ENCODE measurements at regions not wholly inside any gene's neighbourhood (a gene's known extent, or its start where the extent isn't known, plus 50 kb on each side); places are given as distances from the start of the nearest gene placed in this dataset.

DNA sequence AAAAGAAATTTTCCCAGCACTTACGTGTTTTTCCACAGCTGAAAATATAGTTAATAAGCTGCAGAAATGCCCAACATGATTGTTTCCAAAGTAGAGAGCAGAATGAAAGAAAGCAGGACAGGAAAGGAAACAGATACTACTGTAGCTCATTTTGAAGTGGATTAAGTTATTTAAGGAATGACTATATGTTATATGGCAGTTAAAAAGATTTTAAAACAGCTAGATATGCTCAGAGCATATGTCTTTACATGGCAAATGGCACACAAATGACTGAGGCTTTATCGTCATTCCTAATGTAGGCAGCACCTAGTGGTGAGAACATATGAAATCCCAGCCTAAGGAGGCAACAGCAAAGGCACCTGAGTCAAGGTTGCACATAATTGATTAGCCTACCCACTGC lies 106.6 kb upstream of the SEMA6D start:
- DNase-seq: no peak

DNA sequence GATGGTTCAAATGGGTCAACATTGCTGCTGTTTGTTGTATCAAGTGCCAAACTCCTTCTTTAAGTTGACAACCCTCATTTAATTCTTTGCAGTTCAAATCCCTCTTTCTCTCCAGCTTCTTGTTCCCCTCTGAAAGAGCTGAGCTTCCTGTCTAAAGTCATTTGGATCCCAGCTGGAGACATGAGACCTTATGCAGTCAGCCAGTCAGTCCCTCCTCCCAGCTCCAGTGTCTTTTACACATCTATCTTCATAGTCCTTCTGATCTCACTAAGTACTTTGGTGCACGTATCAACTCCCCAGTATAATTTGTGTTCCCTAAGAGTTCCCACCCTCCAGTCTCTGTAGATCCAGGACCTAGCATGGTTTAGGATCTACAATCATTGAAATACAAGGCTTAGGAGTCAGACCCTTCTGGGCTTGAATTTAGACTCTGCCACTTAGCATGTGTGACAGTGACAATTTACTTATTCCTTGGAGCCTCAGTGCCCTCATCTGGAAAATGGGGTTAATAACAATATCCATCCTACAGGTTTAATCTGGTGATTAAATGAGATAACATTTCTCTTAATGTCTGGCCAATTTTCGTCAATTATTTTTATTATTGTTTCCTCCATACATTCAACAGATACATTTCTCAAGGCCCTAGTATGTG lies 102.8 kb upstream of the SEMA6D start:
- DNase-seq: no peak

DNA sequence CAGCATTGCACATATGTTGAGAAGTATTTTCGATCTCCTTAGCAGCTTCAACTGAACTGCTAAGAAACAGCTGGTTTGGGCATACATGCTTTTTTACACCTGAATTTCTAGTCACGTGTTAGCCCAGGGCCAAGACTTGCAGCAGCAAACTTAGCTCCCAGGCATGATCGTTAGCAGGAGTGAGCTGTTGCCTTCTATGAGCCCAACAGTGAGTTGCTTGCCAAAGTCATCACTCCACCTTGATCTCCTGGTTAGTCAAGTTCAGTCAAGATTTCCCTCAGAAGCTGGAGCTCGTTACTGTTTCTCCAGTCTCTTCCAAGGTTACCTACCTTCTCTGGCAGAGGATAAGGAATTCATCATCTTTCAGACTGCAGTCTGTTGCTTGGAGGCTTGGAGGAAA lies 100.4 kb upstream of the SEMA6D start:
- no peak for DNase-seq

DNA sequence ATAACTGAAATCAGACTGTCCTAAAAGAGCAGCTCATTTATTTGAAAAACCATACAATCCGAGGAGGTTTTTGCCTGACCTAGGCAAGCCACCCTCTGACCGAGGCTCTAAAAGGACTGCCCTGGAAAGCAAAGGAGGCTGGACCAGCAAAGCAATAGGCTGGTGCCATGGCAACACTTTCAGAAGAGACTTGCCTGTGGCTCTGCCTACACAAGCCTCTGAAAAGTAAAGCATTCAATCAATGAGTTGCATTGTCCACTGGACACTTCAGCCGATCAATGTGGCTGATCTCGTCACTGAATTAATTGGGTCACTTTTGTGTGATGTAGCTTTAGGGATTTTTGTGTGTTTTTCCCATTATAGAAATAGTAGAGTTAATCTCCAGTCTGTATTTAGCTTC lies 99.1 kb upstream of the SEMA6D start:
- no peak for DNase-seq

DNA sequence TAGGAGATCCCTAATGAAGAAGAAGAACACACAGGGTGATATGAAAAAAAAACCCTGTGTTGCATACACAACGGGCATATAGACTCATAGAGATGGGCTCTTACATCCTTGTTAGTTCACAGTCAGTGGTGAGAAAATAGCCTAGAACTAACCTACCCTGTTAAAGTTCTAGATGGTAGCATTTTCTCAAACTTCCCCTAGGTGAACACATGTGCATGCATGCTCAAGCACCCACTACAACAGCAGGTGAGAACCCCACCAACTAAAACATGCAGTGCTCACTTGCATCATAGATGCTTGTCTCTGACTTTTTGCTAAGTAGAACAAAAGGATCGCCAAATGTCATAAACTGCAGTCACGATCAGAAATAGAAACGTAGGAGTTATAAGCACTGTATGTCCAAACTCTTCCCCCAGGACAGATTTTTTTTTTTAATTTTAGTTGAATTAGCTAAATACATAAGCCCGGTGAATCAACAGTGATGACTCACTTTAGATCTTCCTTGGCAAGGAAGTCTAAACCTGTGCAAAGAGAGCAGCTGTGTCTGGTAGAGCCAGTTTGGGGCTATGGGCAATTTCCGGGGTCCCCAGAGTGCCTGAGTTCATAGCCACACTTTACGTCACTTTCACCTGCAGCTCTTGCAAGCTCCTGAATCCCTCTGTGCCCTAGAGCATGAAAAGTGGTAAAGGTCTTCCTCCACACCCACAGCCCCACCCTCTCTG lies 96.2 kb upstream of the SEMA6D start:
- peak; percentile 28 to 48 for DNase-seq

DNA sequence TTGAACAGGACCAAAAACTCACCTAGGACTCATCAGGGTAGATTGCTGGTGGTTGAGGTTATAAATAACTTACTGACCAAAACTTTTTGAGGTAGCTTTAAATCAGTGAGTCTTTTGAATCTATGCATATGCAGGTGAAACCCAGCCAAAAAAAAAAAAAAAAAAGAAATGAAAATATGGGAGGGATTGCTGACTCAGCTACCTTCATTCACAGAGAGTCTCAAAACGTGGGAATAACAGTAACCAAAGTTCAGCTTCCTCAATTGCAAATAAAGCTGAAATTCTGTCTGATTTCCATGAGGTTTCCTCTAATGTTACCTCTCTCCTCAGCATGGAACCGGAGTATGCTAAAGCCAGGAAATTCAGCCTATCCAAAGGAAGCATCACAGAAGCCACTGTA lies 95.2 kb upstream of the SEMA6D start:
- no peak for DNase-seq

DNA sequence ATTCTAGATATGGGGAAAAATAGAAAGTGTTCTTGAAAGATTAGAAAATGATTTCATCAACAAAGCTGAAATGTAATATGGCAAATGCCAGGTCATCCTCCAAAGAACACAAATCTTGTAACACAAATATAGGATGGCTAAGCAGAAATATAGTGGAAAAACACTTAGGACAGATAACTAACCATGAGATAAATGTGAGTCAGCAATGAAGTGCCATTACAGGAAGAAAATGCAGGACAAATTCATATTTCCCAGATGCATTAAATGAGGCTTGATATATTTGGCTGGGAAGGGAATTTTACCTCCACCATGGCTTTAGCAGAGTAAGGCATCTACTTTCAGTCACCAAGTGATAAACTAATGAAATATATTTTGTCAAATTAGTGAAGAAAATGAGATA lies 92.8 kb upstream of the SEMA6D start:
- DNase-seq: no peak

DNA sequence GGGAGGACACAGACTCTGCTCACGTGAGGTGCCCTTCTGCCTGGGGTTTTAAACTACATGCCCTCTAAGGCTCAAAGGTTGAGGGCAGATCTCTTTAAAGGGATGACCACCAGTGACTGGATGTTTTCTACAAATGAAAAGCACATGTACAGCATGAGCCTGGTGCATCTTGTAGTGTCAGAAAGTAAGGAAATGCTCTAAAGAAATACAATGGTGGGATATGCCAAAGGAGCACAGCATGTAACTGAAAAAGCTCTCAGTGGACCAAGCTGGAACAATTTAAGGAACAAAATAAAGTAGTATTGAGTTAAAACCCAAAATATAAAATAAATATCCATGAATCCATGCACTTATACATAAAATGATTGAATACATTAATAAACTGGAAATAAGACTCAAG lies 78.3 kb upstream of the SEMA6D start:
- DNase-seq: no peak

DNA sequence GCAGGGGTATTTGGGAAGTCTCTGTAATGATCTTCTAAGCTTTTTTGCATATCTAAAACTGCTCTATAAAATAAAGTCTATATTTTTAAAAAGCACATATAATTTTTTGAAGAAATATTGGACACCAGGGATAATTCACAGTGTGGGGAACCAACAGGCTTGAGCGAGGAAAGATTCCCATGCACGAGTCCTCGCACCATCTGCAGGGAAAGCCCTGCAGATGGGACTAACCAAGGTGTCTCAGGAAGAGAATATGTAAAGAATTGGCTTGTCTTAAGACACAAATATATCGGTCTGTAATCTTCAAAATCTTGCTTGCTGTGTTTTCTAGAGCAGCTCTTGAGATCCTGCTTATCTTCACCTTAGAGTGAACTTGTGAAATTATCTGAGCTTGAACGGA lies 77.2 kb upstream of the SEMA6D start:
- DNase-seq: no peak

DNA sequence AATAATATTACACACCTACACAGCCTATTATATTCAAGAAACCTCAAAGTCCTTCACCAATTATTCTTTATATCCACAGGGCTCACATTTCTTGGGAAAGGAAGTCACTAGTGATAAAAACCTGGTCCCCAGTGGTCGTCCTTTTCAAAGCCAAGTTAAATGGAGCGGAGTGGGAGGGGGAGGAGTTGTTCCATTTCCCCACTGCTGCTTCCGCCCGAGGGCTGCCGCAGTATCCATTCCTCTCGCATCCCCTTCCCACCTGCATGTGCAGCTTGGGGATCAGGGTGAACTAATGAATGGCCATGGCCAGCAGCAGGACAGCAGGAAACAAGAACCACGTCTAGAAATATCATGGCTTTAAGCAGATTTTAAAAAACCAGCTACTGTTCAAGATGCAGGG lies 76.4 kb upstream of the SEMA6D start:
- no peak for DNase-seq

DNA sequence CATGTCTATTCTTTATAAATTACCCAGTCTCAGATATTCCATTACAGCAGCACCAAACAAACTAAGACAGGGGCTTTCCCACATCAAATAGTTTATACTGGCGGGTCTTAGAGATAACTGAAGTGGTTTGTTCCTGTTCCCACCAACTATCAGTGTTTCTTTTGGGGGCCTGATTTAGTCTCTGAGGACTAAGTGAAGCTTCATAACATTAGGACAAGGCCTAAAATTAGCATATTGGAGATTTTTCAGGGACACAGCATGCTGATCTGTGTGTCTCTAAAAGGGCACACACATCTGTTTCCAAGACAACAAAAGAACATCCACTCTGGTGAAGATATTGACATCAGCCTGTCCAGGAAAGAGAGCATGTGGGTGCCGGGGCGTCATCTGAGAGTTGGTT lies 72.6 kb upstream of the SEMA6D start:
- no peak for DNase-seq

DNA sequence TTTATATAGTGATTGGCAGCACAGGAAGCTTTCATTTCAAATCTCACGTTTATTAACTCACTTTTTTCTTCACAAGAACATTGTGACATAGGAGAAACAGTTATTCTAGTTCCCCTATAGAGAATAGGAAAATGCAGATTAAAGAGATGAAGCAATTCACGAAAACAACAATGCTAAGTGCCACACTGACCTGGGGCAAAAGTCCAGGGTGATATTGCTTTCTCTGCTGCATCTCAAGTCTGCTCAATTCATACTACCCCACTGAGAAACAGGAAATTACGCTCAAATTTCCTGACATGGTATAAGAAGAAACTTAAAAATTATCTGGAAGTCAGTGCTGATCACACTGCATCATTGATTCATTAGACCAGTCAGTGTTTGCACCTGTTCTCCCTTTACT lies 66.7 kb upstream of the SEMA6D start:
- DNase-seq: no peak

DNA sequence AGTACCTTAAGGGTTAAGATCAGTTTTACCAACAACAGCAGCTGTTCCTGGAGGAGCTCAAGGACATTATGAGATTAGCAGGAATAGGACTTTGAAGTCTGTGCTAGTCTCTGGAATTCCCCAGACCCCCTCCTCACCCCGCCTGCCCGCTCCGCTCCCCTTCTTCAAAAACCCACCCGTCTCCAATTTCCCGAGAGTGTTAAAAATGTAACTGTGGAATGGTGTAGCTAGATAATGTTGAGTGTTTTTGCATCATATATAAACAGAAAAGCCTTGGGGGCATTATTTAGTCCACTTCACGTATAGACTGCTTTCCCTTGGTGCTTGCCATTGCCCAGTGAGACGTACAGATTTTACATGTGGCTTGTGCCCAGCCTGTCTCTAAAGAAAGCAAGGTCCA lies 65.0 kb upstream of the SEMA6D start:
- no peak for DNase-seq

DNA sequence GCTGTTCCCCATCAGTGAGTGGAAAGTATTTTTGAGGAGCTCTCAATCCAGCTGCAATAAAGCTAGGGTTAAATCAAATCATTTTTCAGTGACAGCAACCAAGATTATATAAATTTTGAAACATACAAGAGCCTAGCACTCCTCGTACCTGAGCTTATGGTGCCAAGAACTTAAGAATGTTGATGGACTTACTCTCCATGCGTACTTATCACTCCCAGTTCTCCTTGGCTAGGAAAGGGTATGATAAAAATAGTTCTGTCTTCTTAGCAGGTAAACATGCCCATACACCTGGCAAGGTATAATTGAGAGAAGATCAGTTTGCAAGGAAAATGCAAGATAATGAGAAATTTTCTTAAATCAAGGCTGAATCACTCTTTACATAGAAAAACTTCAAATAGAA lies 64.5 kb upstream of the SEMA6D start:
- DNase-seq: no peak

DNA sequence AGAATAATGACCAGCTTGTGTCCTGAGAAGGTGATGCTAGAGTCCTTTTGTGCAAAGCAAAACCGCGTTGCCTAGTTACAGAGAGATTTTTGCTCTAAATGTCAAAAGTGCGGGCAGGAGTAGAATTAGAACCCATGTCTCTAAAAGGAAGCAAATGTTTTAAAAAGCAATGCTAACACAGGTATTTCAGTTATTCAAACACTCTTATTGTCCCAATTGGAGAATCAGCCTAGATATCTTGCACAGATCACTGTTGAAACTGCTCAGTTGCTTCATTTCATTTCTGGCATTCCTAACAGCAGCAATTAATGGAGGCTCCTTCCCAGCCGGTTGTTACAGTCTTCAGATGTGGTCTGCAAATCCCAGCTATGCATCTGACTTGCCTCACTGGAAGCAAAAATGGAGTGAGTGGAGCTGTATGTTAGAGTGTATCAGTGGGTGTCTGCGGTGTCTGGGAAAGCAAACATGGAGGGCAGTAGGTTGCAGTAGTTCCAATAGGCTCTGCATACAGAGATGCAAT lies 55.6 kb upstream of the SEMA6D start:
- DNase-seq: no peak

DNA sequence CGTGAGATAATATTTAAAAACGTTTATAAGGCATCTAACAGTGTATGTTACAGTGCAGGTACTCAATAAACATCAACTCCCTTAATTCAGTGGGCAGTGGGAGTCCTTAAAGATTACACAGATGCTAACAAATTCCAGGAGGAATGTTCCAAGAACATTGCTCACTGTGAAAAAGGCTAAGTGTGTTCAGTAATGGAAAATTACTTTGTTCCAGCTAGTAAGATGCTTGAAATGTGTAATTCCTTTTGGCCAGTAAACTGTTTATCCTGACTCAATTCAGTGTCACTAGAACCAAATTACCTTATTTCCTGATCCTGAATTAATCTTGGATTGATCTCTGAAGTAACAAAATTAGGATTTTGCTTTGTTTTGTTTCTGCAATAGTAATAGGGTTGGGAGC lies 54.2 kb upstream of the SEMA6D start:
- no peak for DNase-seq
